Heart right ventricle (tissue), 16 donors: ENCODE measurements at regions not wholly inside any gene's neighbourhood (a gene's known extent, or its start where the extent isn't known, plus 50 kb on each side); places are given as distances from the start of the nearest gene placed in this dataset.

Experiments used
- ATAC-seq, 8 donors: fragments of 200-7000 bp; cut with Tn5 transposase; one replicate each; pipeline ENCODE4 v1.9.1; 2020; ENCODE audit warnings: mild to moderate bottlenecking in 8 of 8, moderate library complexity in 8 of 8, moderate number of reproducible peaks in 1 of 8
- DNase-seq, 2 donors: peaks; one replicate each; pipeline ENCODE4 v3.0.0-alpha.2; 2020
- H3K27ac ChIP-seq, 10 donors: fragments of 200-600 bp; sonication (generic) in 2 of 10; one replicate each; pipeline versions ENCODE4 v1.5.0 to v1.8.0; 2020 to 2022; ENCODE audit warnings: mild to moderate bottlenecking in 3 of 10
- H3K27me3 ChIP-seq, 7 donors: fragments of 200-600 bp; one replicate each; pipeline ENCODE4 v1.8.0; 2021 to 2022; ENCODE audit warnings: mild to moderate bottlenecking in 2 of 7
- H3K36me3 ChIP-seq, 9 donors: fragments of 200-600 bp; sonication (generic) in 1 of 9; one replicate each; pipeline versions ENCODE4 v1.5.0 to v1.8.0; 2020 to 2022; ENCODE audit warnings: mild to moderate bottlenecking in 2 of 9
- H3K4me1 ChIP-seq, 9 donors: fragments of 200-600 bp; sonication (generic) in 1 of 9; one replicate each; pipeline versions ENCODE4 v1.5.0 to v1.8.0; 2020 to 2022; ENCODE audit warnings: mild to moderate bottlenecking in 4 of 9
- H3K4me3 ChIP-seq, 10 donors: fragments of 200-600 bp; sonication (generic) in 2 of 10; one replicate each; pipeline versions ENCODE4 v1.5.0 to v1.8.0; 2020 to 2022; ENCODE audit warnings: mild to moderate bottlenecking in 7 of 10, moderate library complexity in 2 of 10
- H3K9me3 ChIP-seq, 11 donors: fragments of 200-600 bp in 10 of 11; sonication (generic) in 2 of 11; one replicate each; pipeline versions ENCODE4 v1.5.0 to v1.8.0; 2013 to 2022; ENCODE audit warnings: mild to moderate bottlenecking in 2 of 11, control low read depth in 1 of 11, moderate library complexity in 1 of 11
- WGBS, 2 donors: extraction: QIAGEN DNeasy Blood & Tissue Kit; methylation state at CpG; one replicate each; pipeline ENCODE4 v1.1.7; 2013; ENCODE audit warnings: inconsistent platforms in 1 of 2; 5-methylcytosine and 5-hydroxymethylcytosine counted together
- intact Hi-C, 10 donors: fragments of 100-400 bp; cut with DNase I; formaldehyde crosslinking; loops; one replicate each; pipeline versions ENCODE4 v1.11.1 to v1.14.2; 2022
- TF ChIP-seq, protein P1 (sequence below), 9 donors: fragments of 200-600 bp; sonication (generic) in 2 of 9; IDR thresholded peaks; one replicate each; pipeline versions ENCODE4 v1.5.0 to v1.8.0; 2021 to 2022; ENCODE audit warnings: antibody characterized with exemption in 9 of 9, mild to moderate bottlenecking in 5 of 9, moderate library complexity in 1 of 9
- donor health status: Arrhythmogenic right ventricular cardiomyopathy.
- donor health status: ischemic (EF 13 %, LVEDD 7.1; RV severe dilation, severe dysfunction).
- donor health status: healthy with polysubstance abuse.
- donor health status: DM: no; HTN: yes; CAD: no.
- donor health status: DM: no; HTN: no; CAD: no.
- donor health status: ischemic (EF 25% LVEDD 6.9; RV normal size, moderate dysfunction).
- donor health status: ischemic (EF 25% LVEDD 5.7; RV mildly dilated, moderate dysfunction).
- donor health status: healthy.
- donor health status: DM: yes; HTN: yes; CAD: no.
- donor health status: Ischemic cardiomyopathy.
- donor health status: ischemic (EF 35%, LVEDD 5.7; RV mildly dilated, moderate dysfunction).
- donor health status: nonischemic (EF 11% LVEDD 7.7; RV severe dilation, severe dysfunction).
- donor health status: DM: yes; HTN: yes; CAD: no.
- donor health status: PGD.
- donor health status: ischemic (EF 29% LVEDD 5.4; RV normal size, mild dysfunction).
- donor health status: nonischemic (EF 23%, LVEDD 6.1; RV moderate dilation, normal function).

DNA sequence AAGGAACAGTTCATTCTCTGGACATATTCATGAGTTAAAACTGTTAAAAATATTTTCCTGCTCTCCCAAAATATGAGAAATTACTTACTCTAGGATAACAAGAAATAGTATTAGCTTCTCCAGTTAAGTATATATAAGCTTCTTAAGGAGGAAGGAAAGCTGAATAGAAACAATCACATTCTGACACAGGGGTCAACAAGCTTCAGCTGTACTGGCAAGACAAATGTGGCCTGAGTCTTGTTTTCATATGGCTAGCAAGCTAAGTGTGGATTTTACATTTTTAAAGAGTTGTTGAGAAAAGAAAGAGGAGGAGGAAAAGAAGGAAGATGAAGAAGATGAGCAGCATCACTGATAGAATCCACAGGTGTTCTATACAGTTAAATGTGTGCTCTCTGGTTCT is 313.8 kb downstream of the ZPLD1 start:
- no peaks in the 10 kb centered on the region for H3K36me3 ChIP-seq
- no peaks in the 10 kb centered on the region for H3K9me3 ChIP-seq
- no peaks in the 10 kb centered on the region for H3K27me3 ChIP-seq
- no peaks in the 10 kb centered on the region for H3K4me1 ChIP-seq
- TF ChIP-seq, protein P1, sequence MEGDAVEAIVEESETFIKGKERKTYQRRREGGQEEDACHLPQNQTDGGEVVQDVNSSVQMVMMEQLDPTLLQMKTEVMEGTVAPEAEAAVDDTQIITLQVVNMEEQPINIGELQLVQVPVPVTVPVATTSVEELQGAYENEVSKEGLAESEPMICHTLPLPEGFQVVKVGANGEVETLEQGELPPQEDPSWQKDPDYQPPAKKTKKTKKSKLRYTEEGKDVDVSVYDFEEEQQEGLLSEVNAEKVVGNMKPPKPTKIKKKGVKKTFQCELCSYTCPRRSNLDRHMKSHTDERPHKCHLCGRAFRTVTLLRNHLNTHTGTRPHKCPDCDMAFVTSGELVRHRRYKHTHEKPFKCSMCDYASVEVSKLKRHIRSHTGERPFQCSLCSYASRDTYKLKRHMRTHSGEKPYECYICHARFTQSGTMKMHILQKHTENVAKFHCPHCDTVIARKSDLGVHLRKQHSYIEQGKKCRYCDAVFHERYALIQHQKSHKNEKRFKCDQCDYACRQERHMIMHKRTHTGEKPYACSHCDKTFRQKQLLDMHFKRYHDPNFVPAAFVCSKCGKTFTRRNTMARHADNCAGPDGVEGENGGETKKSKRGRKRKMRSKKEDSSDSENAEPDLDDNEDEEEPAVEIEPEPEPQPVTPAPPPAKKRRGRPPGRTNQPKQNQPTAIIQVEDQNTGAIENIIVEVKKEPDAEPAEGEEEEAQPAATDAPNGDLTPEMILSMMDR (IDR thresholded peaks at IDR 0.05) = no peak
- H3K27ac ChIP-seq = no peak overlapping the region
- intact Hi-C loops = no loop called here
- no peak for DNase-seq
- no peak overlapping the region for H3K4me3 ChIP-seq
- no peak for ATAC-seq

DNA sequence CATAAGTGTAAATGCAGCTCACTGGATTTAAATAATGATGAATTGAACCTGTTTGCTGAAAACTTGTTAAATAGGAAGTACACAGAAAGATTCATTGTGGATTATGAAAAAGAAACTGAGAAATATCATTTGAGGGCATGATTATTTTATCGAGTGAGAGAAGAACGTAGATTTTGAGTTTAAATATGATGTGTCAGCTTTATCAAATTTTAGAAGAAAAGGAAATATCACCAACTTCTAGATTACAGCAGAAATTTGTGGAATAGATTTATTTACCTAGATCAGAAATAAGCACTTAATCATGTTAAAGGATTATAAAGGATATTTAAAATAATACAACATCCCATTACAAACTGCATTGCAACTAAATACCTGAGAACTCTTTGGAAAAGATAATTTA is 315.5 kb downstream of the ZPLD1 start:
- DNase-seq = no peak
- no peak for ATAC-seq
- 87 to 94% methylated on average over 2 of the region's 2 CpGs for WGBS, 2 donors
- TF ChIP-seq, protein P1 (IDR thresholded peaks at IDR 0.05) = no peak
- Histone ChIP-seq H3K4me1 (no peaks in the 10 kb centered on the region), H3K4me3 (no peak overlapping the region), H3K9me3 (no peaks in the 10 kb centered on the region), H3K27me3 (no peaks in the 10 kb centered on the region), H3K36me3 (no peaks in the 10 kb centered on the region), H3K27ac (no peak overlapping the region)
- intact Hi-C loops = no loop called here

DNA sequence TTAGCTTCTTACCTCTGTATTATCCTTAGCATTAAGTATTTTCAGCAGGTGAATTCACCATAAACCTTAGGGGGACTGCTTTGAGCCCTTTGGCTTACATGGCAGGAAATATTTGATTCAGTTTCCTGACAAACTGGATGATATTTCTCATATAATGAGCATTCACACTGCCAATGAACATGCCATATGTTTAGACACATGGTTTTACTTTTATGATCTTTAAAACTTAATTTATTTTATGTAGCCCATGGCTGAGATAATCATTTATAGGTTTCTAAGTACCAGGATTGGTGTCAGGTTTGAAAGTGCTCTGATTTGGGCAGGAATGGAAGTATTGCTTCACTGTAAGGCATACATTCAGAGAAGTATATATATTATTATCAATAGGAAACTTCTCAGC is 319.1 kb downstream of the ZPLD1 start:
- H3K36me3 ChIP-seq = no peaks in the 10 kb centered on the region
- ATAC-seq (no peak), DNase-seq (no peak)
- H3K4me1 ChIP-seq = no peaks in the 10 kb centered on the region
- H3K9me3 ChIP-seq = no peaks in the 10 kb centered on the region
- no peak overlapping the region for H3K27ac ChIP-seq
- intact Hi-C loops = no loop called here
- TF ChIP-seq, protein P1 (IDR thresholded peaks at IDR 0.05) = no peak
- H3K4me3 ChIP-seq = no peak overlapping the region
- H3K27me3 ChIP-seq = no peaks in the 10 kb centered on the region

DNA sequence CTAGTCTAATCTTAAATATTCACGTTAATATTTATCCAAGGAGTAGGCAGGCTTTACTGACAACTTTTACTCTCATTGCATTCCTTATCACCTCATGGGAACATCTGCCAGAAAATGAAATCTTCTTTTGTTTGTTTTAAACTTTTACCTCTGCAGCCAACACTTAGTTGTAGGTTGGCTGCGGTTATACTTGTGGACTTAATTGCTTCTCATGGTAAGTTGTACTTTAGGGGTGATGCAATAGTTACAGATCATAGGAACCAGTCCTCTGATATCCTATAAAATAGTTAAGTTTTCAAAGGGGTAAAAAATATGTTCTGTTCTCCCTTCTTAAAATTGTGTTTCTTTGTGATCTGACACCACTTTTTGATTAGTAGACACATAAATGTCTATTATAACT is 321.9 kb downstream of the ZPLD1 start:
- H3K27ac ChIP-seq = no peak overlapping the region

More for the DNA sequence above, 321.9 kb downstream of the ZPLD1 start:
- Histone ChIP-seq H3K9me3 (peaks cover 0 to 5% (median 0%) of the 10 kb centered on the region in 11 donors), H3K36me3 (no peaks in the 10 kb centered on the region), H3K4me1 (no peaks in the 10 kb centered on the region), H3K27me3 (no peaks in the 10 kb centered on the region), H3K4me3 (no peak overlapping the region)
- intact Hi-C loops = no loop called here
- DNase-seq (no peak), ATAC-seq (no peak)
- WGBS, 2 donors = 81 to 82% methylated on average over 2 of the region's 2 CpGs
- TF ChIP-seq, protein P1 (IDR thresholded peaks at IDR 0.05) = no peak
